NB4 (cell line): ENCODE measurements at regions not wholly inside any gene's neighbourhood (a gene's known extent, or its start where the extent isn't known, plus 50 kb on each side); places are given as distances from the start of the nearest gene placed in this dataset.

Experiments
- DNase-seq: peaks from one replicate; pipeline ENCODE4 v3.0.0; 2010; ENCODE audit warnings: low read depth
- H3K4me3 ChIP-seq: one replicate; pipeline ENCODE4 v1.5.1; 2011; ENCODE audit warnings: mild to moderate bottlenecking, low read depth, low read length, moderate library complexity
- CTCF ChIP-seq: IDR thresholded peaks from one replicate; pipeline ENCODE4 v1.5.1; 2012; ENCODE audit warnings: low read depth, low read length
- MAX ChIP-seq: IDR thresholded peaks from 2 replicates; pipeline ENCODE4 v1.6.1; 2011; ENCODE audit warnings: low read depth, low read length
- MYC ChIP-seq: IDR thresholded peaks from 2 replicates; pipeline ENCODE4 v1.6.1; 2011; ENCODE audit warnings: low read depth, low read length
- POLR2A ChIP-seq: IDR thresholded peaks from 2 replicates; pipeline ENCODE4 v1.6.1; 2011; ENCODE audit warnings: mild to moderate bottlenecking; ENCODE audit not compliant: insufficient read length; ENCODE audit errors: extremely low read depth

GRCh38 chr2:163436963-163437362 lies 298.8 kb downstream of the FIGN start:
- no peak overlapping the region for H3K4me3 ChIP-seq
- TF ChIP-seq CTCF, result no peak
- TF ChIP-seq POLR2A, result no peak
- no peak for TF ChIP-seq MYC
- DNase-seq, result no peak

GRCh38 chr2:163428187-163428586 lies 307.6 kb downstream of the FIGN start:
- no peak for DNase-seq
- no peak overlapping the region for H3K4me3 ChIP-seq
- no peak for TF ChIP-seq MAX
- TF ChIP-seq MYC, result no peak
- no peak for TF ChIP-seq POLR2A
- TF ChIP-seq CTCF, result no peak

GRCh38 chr2:163420604-163421003 lies 315.2 kb downstream of the FIGN start:
- no peak for DNase-seq
- TF ChIP-seq MYC (no peak), POLR2A (no peak), MAX (no peak), CTCF (no peak)
- H3K4me3 ChIP-seq, result no peak overlapping the region

GRCh38 chr2:163419000-163419830 lies 316.6 kb downstream of the FIGN start:
- TF ChIP-seq CTCF, result no peak
- TF ChIP-seq MYC, result no peak
- TF ChIP-seq POLR2A, result no peak
- no peak for TF ChIP-seq MAX
- H3K4me3 ChIP-seq, result no peak overlapping the region
- no peak for DNase-seq

- DNase-seq, result no peak
- TF ChIP-seq MAX (no peak), MYC (no peak), POLR2A (no peak), CTCF (no peak)
- H3K4me3 ChIP-seq, result no peak overlapping the region
Observed at GRCh38 chr2:163417596-163418337, 318.0 kb downstream of the FIGN start.
